Body of pancreas (tissue), 4 donors: ENCODE measurements at regions not wholly inside any gene's neighbourhood (a gene's known extent, or its start where the extent isn't known, plus 50 kb on each side); places are given as distances from the start of the nearest gene placed in this dataset.

Experiments
- ATAC-seq: fragments of 150-250 bp; one replicate; pipeline ENCODE4 v1.9.1; 2016
- DNase-seq, 4 donors: peaks; one replicate each; pipeline ENCODE4 v3.0.0-alpha.2; 2019
- H3K27ac ChIP-seq, 4 donors: fragments of 200-600 bp; sonication (generic); 1 replicate in 3 of 4; 2 replicates in 1 of 4; pipeline versions ENCODE4 v1.5.1 to v1.6.1; 2016 to 2019; ENCODE audit warnings: mild to moderate bottlenecking in 1 of 4, mixed read lengths in 1 of 4, moderate library complexity in 1 of 4
- H3K27me3 ChIP-seq, 2 donors: fragments of 200-600 bp; sonication (generic); one replicate each; pipeline ENCODE4 v1.6.0; 2016; ENCODE audit warnings: mild to moderate bottlenecking in 1 of 2
- H3K36me3 ChIP-seq, 2 donors: fragments of 200-600 bp; sonication (generic); replicated peaks in 1 of 2; 2 replicates each; pipeline ENCODE4 v1.5.1; 2016; ENCODE audit warnings: low read depth in 2 of 2; ENCODE audit not compliant: insufficient read depth in 1 of 2
- H3K4me1 ChIP-seq: fragments of 200-600 bp; sonication (generic); one replicate; pipeline ENCODE4 v1.6.0; 2016
- H3K4me3 ChIP-seq, 2 donors: fragments of 200-600 bp; sonication (generic); 1 replicate in 1 of 2; 2 replicates in 1 of 2; pipeline ENCODE4 v1.5.1; 2016 to 2019
- H3K9me3 ChIP-seq, 3 donors: fragments of 200-600 bp; sonication (generic); 1 replicate in 2 of 3; 2 replicates in 1 of 3; pipeline ENCODE4 v1.5.1; 2016
- POLR2A ChIP-seq, 3 donors: fragments of 450-650 bp; IDR thresholded peaks; one replicate each; pipeline ENCODE4 v1.6.1; 2016; ENCODE audit warnings: antibody characterized with exemption in 3 of 3, mild to moderate bottlenecking in 2 of 3
- WGBS, 2 donors: methylation state at CpG; one replicate each; pipeline ENCODE4 v1.1.5; 2017; 5-methylcytosine and 5-hydroxymethylcytosine counted together
- intact Hi-C: fragments of 100-400 bp; cut with DNase I; formaldehyde crosslinking; loops from one replicate; pipeline ENCODE4 v1.15.1; 2023
- TF ChIP-seq, protein P1 (sequence below), 7 experiments: fragments of 450-650 bp in 4 of 7; fragments of 200-600 bp in 3 of 7; sonication (generic) in 3 of 7; IDR thresholded peaks; one replicate each; pipeline ENCODE4 v1.5.1; 2016 to 2019; ENCODE audit warnings: antibody characterized with exemption in 7 of 7

DNA sequence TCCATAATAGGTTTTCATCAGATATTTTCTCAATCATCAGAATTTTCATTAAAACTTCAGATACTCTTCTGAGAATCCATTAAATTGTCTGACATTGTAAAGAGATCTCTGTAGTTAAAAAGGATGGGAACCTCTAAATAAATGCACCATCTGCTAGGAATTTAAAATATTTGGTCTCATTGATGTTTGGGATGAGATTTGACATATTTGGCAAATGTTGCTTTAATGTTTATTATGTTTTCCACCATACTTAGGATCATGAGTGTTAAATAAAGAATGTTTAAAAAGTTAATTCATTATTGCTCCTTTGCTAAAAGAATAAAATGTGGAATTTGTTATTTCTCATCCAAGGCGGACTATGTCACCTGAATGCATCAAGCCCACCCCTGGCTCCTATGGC lies 85.5 kb upstream of the VANGL1 start:
- H3K9me3 ChIP-seq, result no peaks in the 10 kb centered on the region
- H3K4me3 ChIP-seq, result no peak overlapping the region
- ATAC-seq, result no peak
- no peak for DNase-seq
- H3K4me1 ChIP-seq, result no peaks in the 10 kb centered on the region
- H3K36me3 ChIP-seq, result no peaks in the 10 kb centered on the region
- H3K27ac ChIP-seq, result no peak overlapping the region
- WGBS, 2 donors, result 86 to 89% methylated on average over 1 of the region's 1 CpG
- intact Hi-C loops, result no loop called here
- H3K27me3 ChIP-seq, result no peaks in the 10 kb centered on the region
- TF ChIP-seq, protein P1, sequence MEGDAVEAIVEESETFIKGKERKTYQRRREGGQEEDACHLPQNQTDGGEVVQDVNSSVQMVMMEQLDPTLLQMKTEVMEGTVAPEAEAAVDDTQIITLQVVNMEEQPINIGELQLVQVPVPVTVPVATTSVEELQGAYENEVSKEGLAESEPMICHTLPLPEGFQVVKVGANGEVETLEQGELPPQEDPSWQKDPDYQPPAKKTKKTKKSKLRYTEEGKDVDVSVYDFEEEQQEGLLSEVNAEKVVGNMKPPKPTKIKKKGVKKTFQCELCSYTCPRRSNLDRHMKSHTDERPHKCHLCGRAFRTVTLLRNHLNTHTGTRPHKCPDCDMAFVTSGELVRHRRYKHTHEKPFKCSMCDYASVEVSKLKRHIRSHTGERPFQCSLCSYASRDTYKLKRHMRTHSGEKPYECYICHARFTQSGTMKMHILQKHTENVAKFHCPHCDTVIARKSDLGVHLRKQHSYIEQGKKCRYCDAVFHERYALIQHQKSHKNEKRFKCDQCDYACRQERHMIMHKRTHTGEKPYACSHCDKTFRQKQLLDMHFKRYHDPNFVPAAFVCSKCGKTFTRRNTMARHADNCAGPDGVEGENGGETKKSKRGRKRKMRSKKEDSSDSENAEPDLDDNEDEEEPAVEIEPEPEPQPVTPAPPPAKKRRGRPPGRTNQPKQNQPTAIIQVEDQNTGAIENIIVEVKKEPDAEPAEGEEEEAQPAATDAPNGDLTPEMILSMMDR (IDR thresholded peaks at IDR 0.05), result no peak
- TF ChIP-seq POLR2A (IDR thresholded peaks at IDR 0.05), result no peak

DNA sequence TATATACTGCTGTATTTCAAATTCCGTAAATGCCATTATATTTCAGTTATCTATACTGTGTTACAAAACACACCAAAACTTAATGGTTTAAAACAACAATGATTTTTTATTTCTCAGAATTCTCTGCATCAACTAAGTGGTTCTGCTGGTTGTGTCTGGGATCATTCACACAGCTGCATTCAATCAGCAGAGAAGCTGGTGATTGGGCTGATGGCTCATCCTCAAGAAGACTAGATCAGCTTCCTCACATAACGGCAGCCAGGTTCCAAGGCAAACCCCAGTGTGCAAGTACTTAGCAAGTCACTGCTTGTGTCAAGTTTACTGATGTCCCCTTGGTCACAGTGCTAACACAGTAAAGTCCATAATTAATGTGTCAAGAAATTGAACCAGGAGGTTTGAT lies 86.3 kb upstream of the VANGL1 start:
- 27 to 40% methylated on average over 2 of the region's 2 CpGs for WGBS, 2 donors
- H3K9me3 ChIP-seq, result no peaks in the 10 kb centered on the region
- H3K27ac ChIP-seq, result no peak overlapping the region
- no peak for DNase-seq
- TF ChIP-seq, protein P1 (IDR thresholded peaks at IDR 0.05), result no peak
- TF ChIP-seq POLR2A (IDR thresholded peaks at IDR 0.05), result no peak
- no peak for ATAC-seq
- H3K36me3 ChIP-seq, result no peaks in the 10 kb centered on the region
- H3K4me3 ChIP-seq, result no peak overlapping the region
- H3K4me1 ChIP-seq, result no peaks in the 10 kb centered on the region
- no peaks in the 10 kb centered on the region for H3K27me3 ChIP-seq
- intact Hi-C loops, result no loop called here

DNA sequence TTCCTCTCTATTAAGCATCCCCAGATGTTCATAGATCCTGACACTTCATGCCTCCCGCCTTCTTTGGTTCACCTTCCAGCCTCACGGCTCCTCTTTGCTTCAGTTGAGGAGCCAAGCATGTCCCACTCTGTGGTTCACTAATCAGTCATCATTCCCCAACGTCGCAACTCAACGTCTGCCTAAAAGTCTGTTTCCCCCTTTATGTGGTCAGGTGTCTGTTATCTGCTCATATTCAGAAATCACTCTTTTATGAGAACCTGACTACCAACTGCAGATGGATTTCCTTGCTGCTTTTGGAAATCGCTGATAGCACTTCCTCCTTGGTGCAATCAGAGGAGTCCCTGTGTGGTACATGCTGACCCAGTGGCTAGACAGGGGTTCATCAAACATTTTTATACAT lies 94.1 kb upstream of the VANGL1 start:
- H3K4me1 ChIP-seq, result no peaks in the 10 kb centered on the region
- H3K27me3 ChIP-seq, result no peaks in the 10 kb centered on the region
- intact Hi-C loops, result no loop called here
- no peak overlapping the region for H3K27ac ChIP-seq
- DNase-seq, result no peak
- no peak for TF ChIP-seq POLR2A (IDR thresholded peaks at IDR 0.05)
- TF ChIP-seq, protein P1 (IDR thresholded peaks at IDR 0.05), result no peak
- no peak for ATAC-seq
- WGBS, 2 donors, result 55 to 71% methylated on average over 6 of the region's 6 CpGs
- H3K9me3 ChIP-seq, result no peaks in the 10 kb centered on the region
- H3K4me3 ChIP-seq, result no peak overlapping the region
- no peaks in the 10 kb centered on the region for H3K36me3 ChIP-seq

- H3K4me3 ChIP-seq, result no peak overlapping the region
- peak overlapping the region in 3 of 4 donors; percentile 29 to 80 (median 75) for H3K27ac ChIP-seq
- DNase-seq, result no peak
- no peaks in the 10 kb centered on the region for H3K36me3 ChIP-seq
- no peaks in the 10 kb centered on the region for H3K4me1 ChIP-seq
- WGBS, 2 donors, result 93 to 94% methylated on average over 2 of the region's 2 CpGs
- TF ChIP-seq, protein P1 (IDR thresholded peaks at IDR 0.05), result no peak
- no peak for TF ChIP-seq POLR2A (IDR thresholded peaks at IDR 0.05)
- intact Hi-C loops, result no loop called here
- no peaks in the 10 kb centered on the region for H3K27me3 ChIP-seq
- ATAC-seq, result no peak
- no peaks in the 10 kb centered on the region for H3K9me3 ChIP-seq
Measured at GRCh38 chr1:115546846-115547245, 94.9 kb upstream of the VANGL1 start.
